A549 (cell line): ENCODE measurements at regions not wholly inside any gene's neighbourhood (a gene's known extent, or its start where the extent isn't known, plus 50 kb on each side); places are given as distances from the start of the nearest gene placed in this dataset.

Experiments used
- ATAC-seq, 2 experiments: fragments of 200-7000 bp in 1 of 2; fragments of >200 bp in 1 of 2; cut with Nextera tagmentation in 1 of 2; cut with Tn5 transposase in 1 of 2; 3 replicates each; pipeline versions ENCODE4 v1.8.0 to v1.9.1; 2018 to 2020; ENCODE audit warnings: mild to moderate bottlenecking in 1 of 2, moderate library complexity in 1 of 2
- CTCF ChIA-PET: fragments of 300-600 bp; sonication (Branson Sonifier 250); formaldehyde crosslinking; extraction: SDS; loops from one replicate; lab custom pipeline; 2021; ENCODE audit warnings: antibody characterized with exemption, inconsistent platforms; lab: Yijun Ruan, JAX
- POLR2A ChIA-PET: fragments of 350-600 bp; formaldehyde crosslinking; extraction: SDS; loops from one replicate; lab custom pipeline; 2021; ENCODE audit warnings: antibody characterized with exemption, inconsistent platforms; lab: Yijun Ruan, JAX
- DNase-seq, 2 experiments: peaks; one replicate each; pipeline versions ENCODE4 v3.0.0 to v3.0.0-alpha.2; 2011 to 2016; ENCODE audit warnings: low read depth in 1 of 2, low spot score in 1 of 2
- FAIRE-seq: peaks from 2 replicates; lab custom pipeline; 2011; peaks lifted over from hg19 to GRCh38; lab: Jason Lieb, UNC
- H3K27ac ChIP-seq, 2 experiments: fragments of >200 bp; sonication (Bioruptor Twin); formaldehyde crosslinking; 3 replicates each; pipeline ENCODE4 v1.5.1; 2016 to 2017
- H3K4me1 ChIP-seq: fragments of >200 bp; sonication (Bioruptor Twin); formaldehyde crosslinking; 3 replicates; pipeline ENCODE4 v1.6.1; 2016
- H3K4me2 ChIP-seq: fragments of >200 bp; sonication (Bioruptor Twin); formaldehyde crosslinking; 3 replicates; pipeline ENCODE4 v1.6.1; 2016
- H3K4me3 ChIP-seq: fragments of >200 bp; sonication (Bioruptor Twin); formaldehyde crosslinking; 3 replicates; pipeline ENCODE4 v1.5.1; 2016
- H3K9me3 ChIP-seq: fragments of >200 bp; sonication (Bioruptor Twin); formaldehyde crosslinking; 3 replicates; pipeline ENCODE4 v1.6.1; 2016
- BHLHE40 ChIP-seq: IDR thresholded peaks from 2 replicates; pipeline ENCODE4 v1.6.1; 2012; ENCODE audit warnings: low read depth, low read length, inconsistent platforms
- CBX2 ChIP-seq: fragments of 200-600 bp; sonication (generic); IDR thresholded peaks from 2 replicates; pipeline ENCODE4 v1.6.1; 2016; ENCODE audit warnings: low read depth, mild to moderate bottlenecking, borderline replicate concordance
- CBX8 ChIP-seq: fragments of 200-600 bp; sonication (generic); IDR thresholded peaks from 2 replicates; pipeline ENCODE4 v1.6.1; 2016
- CHD2 ChIP-seq: fragments of 150-350 bp; IDR thresholded peaks from 2 replicates; pipeline ENCODE4 v1.6.1; 2014; ENCODE audit warnings: low read length; ENCODE audit not compliant: partially characterized antibody
- CHD4 ChIP-seq: fragments of 200-600 bp; sonication (generic); IDR thresholded peaks from 2 replicates; pipeline ENCODE4 v1.6.1; 2016; ENCODE audit warnings: antibody characterized with exemption, mild to moderate bottlenecking, borderline replicate concordance
- CTCF ChIP-seq: fragments of >200 bp; sonication (Bioruptor Twin); formaldehyde crosslinking; IDR thresholded peaks from 3 replicates; pipeline ENCODE4 v1.5.1; 2016
- EHMT2 ChIP-seq: fragments of 200-600 bp; sonication (generic); IDR thresholded peaks from 2 replicates; pipeline ENCODE4 v1.6.1; 2016; ENCODE audit warnings: antibody characterized with exemption, low read depth, mild to moderate bottlenecking, moderate library complexity
- ELK1 ChIP-seq: fragments of 150-350 bp; IDR thresholded peaks from 2 replicates; pipeline ENCODE4 v1.6.1; 2014; ENCODE audit warnings: low read depth, mild to moderate bottlenecking, low read length
- ESRRA ChIP-seq: fragments of 150-350 bp; IDR thresholded peaks from 2 replicates; pipeline ENCODE4 v1.6.1; 2014; ENCODE audit warnings: mild to moderate bottlenecking, low read length, borderline replicate concordance
- FOSB ChIP-seq: fragments of 250-450 bp; sonication (Bioruptor Pico); IDR thresholded peaks from 2 replicates; pipeline ENCODE4 v1.5.0; 2020; ENCODE audit warnings: mild to moderate bottlenecking, moderate library complexity
- FOXS1 ChIP-seq: fragments of 250-450 bp; sonication (Bioruptor Pico); IDR thresholded peaks from 2 replicates; pipeline ENCODE4 v1.5.0; 2020; ENCODE audit warnings: mild to moderate bottlenecking, moderate library complexity
- HES2 ChIP-seq: fragments of >200 bp; sonication (Bioruptor Twin); formaldehyde crosslinking; IDR thresholded peaks from 2 replicates; pipeline ENCODE4 v1.6.1; 2016
- HOXB13 ChIP-seq: fragments of 250-450 bp; sonication (Bioruptor Pico); IDR thresholded peaks from 2 replicates; pipeline ENCODE4 v1.5.0; 2020; ENCODE audit warnings: low read depth, mild to moderate bottlenecking, moderate library complexity
- HOXB5 ChIP-seq: fragments of 250-450 bp; sonication (Bioruptor Pico); IDR thresholded peaks from 2 replicates; pipeline ENCODE4 v1.5.0; 2020; ENCODE audit warnings: mild to moderate bottlenecking, moderate library complexity
- JUN ChIP-seq, 2 experiments: fragments of >200 bp; sonication (Bioruptor Twin); formaldehyde crosslinking; IDR thresholded peaks; 2 replicates in 1 of 2; 3 replicates in 1 of 2; pipeline ENCODE4 v1.6.1; 2016 to 2017
- KDM5A ChIP-seq: fragments of 200-600 bp; sonication (generic); IDR thresholded peaks from 2 replicates; pipeline ENCODE4 v1.6.1; 2016; ENCODE audit warnings: antibody characterized with exemption, mild to moderate bottlenecking
- MAFK ChIP-seq: fragments of 450-650 bp; IDR thresholded peaks from 2 replicates; pipeline ENCODE4 v1.6.1; 2014; ENCODE audit not compliant: partially characterized antibody
- MYC ChIP-seq: IDR thresholded peaks from 2 replicates; pipeline ENCODE4 v1.6.1; 2012; ENCODE audit warnings: mild to moderate bottlenecking, inconsistent platforms, low read length, improper control_type of control experiment, borderline replicate concordance
- POLR2AphosphoS2 ChIP-seq: conservative IDR thresholded peaks from 2 replicates; pipeline ENCODE4 v1.6.1; 2012; ENCODE audit warnings: low read length, improper control_type of control experiment, inconsistent platforms
- RCOR1 ChIP-seq: fragments of 150-350 bp; IDR thresholded peaks from 2 replicates; pipeline ENCODE4 v1.6.1; 2014; ENCODE audit warnings: antibody characterized with exemption, low read length, low read depth
- RFX5 ChIP-seq: fragments of 450-650 bp; IDR thresholded peaks from 2 replicates; pipeline ENCODE4 v1.7.1; 2014; ENCODE audit warnings: antibody characterized with exemption, mild to moderate bottlenecking, moderate library complexity
- SMC3 ChIP-seq: fragments of >200 bp; sonication (Bioruptor Twin); formaldehyde crosslinking; IDR thresholded peaks from 3 replicates; pipeline ENCODE4 v1.6.1; 2018; ENCODE audit warnings: inconsistent platforms
- SREBF2 ChIP-seq: fragments of 450-650 bp; IDR thresholded peaks from 2 replicates; pipeline ENCODE4 v1.6.1; 2014; ENCODE audit warnings: mild to moderate bottlenecking, moderate library complexity
- TP53 ChIP-seq: fragments of 250-450 bp; sonication (Bioruptor Pico); IDR thresholded peaks from 2 replicates; pipeline ENCODE4 v1.5.0; 2021; ENCODE audit warnings: mild to moderate bottlenecking, moderate library complexity
- ZFP36 ChIP-seq: fragments of 450-650 bp; IDR thresholded peaks from 2 replicates; pipeline ENCODE4 v1.6.1; 2014; ENCODE audit warnings: borderline replicate concordance; ENCODE audit not compliant: partially characterized antibody
- ZNF302 ChIP-seq: fragments of 250-450 bp; sonication (Bioruptor Pico); IDR thresholded peaks from 2 replicates; pipeline ENCODE4 v1.9.0; 2021; ENCODE audit warnings: inconsistent platforms, mild to moderate bottlenecking, moderate library complexity
- ZSCAN20 ChIP-seq: fragments of 250-450 bp; sonication (Bioruptor Pico); IDR thresholded peaks from 2 replicates; pipeline ENCODE4 v1.8.0; 2022; ENCODE audit warnings: mild to moderate bottlenecking, moderate library complexity
- WGBS: methylation state at CpG from one replicate; pipeline ENCODE4 v1.1.6; 2017; ENCODE audit errors: missing lambda C conversion rate; 5-methylcytosine and 5-hydroxymethylcytosine counted together
- TF ChIP-seq, protein P1 (sequence below): fragments of >200 bp; sonication (Bioruptor Twin); formaldehyde crosslinking; IDR thresholded peaks from 3 replicates; pipeline ENCODE4 v1.6.1; 2016

DNA sequence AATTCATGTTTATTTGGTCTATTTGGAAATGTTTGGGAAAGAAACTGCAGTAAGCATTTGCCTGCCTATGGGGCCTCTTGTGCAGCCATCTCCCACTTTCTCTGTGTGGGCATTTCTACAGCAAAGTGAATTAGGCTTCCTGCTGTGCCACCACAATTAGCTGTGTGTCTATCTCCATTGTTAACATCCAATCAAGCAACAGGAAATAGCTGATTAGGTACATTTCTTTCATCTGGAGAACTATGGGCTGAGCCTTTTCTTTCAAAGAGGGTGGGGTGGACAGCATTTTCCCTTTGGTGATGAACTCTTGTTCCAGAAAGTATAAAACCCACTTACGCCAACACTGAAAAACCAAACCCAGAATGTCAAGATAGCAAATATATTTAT lies 640.0 kb downstream of the ACTR3B start:
- Histone ChIP-seq H3K9me3 (no peaks in the 10 kb centered on the region), H3K4me1 (no peaks in the 10 kb centered on the region), H3K27ac (no peak overlapping the region), H3K4me3 (no peak overlapping the region), H3K4me2 (no peak overlapping the region)
- no peak for DNase-seq
- ATAC-seq: no peak
- no peak for FAIRE-seq
- POLR2A ChIA-PET: no interaction called here
- TF ChIP-seq CBX8 (no peak), SREBF2 (no peak), CHD2 (no peak), RFX5 (no peak), HOXB13 (no peak), POLR2AphosphoS2 (no peak), JUN (IDR thresholded peaks at IDR 0.05) (no peak), FOSB (CRISPR knock-in tag) (no peak), SMC3 (no peak), ZNF302 (CRISPR knock-in tag) (no peak), BHLHE40 (no peak), ZSCAN20 (no peak), RCOR1 (no peak), CBX2 (no peak), HES2 (no peak), ELK1 (no peak), MYC (no peak)
- TF ChIP-seq, protein P1, sequence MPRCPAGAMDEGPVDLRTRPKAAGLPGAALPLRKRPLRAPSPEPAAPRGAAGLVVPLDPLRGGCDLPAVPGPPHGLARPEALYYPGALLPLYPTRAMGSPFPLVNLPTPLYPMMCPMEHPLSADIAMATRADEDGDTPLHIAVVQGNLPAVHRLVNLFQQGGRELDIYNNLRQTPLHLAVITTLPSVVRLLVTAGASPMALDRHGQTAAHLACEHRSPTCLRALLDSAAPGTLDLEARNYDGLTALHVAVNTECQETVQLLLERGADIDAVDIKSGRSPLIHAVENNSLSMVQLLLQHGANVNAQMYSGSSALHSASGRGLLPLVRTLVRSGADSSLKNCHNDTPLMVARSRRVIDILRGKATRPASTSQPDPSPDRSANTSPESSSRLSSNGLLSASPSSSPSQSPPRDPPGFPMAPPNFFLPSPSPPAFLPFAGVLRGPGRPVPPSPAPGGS: no peak
- WGBS: 58% methylated on average over 1 of the region's 1 CpG
- CTCF ChIA-PET: no interaction called here

DNA sequence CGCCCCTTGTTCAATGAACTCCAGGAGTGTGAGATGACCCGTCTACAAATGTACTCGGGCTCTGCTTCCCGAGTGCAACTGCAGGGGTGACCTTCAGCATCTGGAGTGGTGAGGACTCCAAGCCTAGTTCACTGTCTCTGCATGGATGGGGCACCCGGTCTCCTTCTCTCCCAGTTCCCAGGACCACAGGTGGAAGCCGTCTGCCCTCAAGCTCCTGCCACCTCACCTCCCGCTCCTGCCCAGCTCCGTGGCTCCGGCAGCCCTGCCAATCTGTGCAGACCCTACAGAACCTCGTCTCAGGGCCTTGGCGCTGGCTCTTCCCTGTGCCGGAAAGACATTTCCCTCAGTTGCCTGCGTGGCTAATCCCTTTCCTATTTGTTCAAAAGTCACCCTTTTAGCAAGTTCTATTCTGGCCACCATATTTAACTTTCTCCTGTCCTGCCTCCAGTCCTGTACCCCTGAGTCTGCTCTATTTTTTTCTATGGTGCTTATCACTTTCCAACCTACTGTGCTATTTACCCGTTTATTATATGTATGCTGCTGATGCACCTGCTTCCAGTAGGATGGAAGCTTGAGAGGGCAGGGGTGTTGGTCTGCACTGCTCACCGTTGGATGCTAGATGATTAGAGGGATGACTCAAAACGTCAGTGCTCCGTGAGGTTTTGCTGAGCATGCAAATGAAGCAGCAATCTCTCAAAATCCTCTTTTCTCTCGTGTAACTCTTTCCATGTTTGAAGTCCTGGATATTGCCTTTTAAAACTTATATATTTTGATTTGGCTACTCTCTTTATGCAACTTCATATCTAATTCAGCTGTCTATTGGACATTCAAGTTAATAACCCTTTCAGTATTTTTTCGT lies 641.4 kb downstream of the ACTR3B start:
- peak; percentile 29 for TF ChIP-seq MAFK
- no peak for TF ChIP-seq CHD4
- H3K9me3 ChIP-seq: no peaks in the 10 kb centered on the region
- no peak overlapping the region for H3K27ac ChIP-seq
- POLR2A ChIA-PET: no interaction called here
- no peak for ATAC-seq
- FAIRE-seq: no peak
- CTCF ChIA-PET: no interaction called here
- WGBS: 8% methylated on average over 18 of the region's 19 CpGs
- no peak overlapping the region for H3K4me3 ChIP-seq
- H3K4me2 ChIP-seq: no peak overlapping the region
- DNase-seq: no peak
- H3K4me1 ChIP-seq: no peaks in the 10 kb centered on the region

GRCh38 chr7:153401795-153402720 lies 642.5 kb downstream of the ACTR3B start:
- Histone ChIP-seq H3K9me3 (no peaks in the 10 kb centered on the region), H3K27ac (no peak overlapping the region), H3K4me1 (no peaks in the 10 kb centered on the region), H3K4me2 (no peak overlapping the region), H3K4me3 (no peak overlapping the region)
- FAIRE-seq (no peak), DNase-seq (no peak), ATAC-seq (no peak)
- CTCF ChIA-PET: no interaction called here
- POLR2A ChIA-PET: no interaction called here
- WGBS: 41% methylated on average over 9 of the region's 9 CpGs
- TF ChIP-seq JUN (IDR thresholded peaks at IDR 0.05): no peak
- no peak for TF ChIP-seq EHMT2
- no peak for TF ChIP-seq CHD4
- TF ChIP-seq HOXB5 (CRISPR knock-in tag): no peak
- no peak for TF ChIP-seq SMC3
- TF ChIP-seq CTCF: no peak
- TF ChIP-seq ZFP36: no peak
- no peak for TF ChIP-seq TP53 (CRISPR knock-in tag)
- TF ChIP-seq ESRRA: no peak
- no peak for TF ChIP-seq SREBF2
- no peak for TF ChIP-seq BHLHE40
- TF ChIP-seq POLR2AphosphoS2: no peak
- no peak for TF ChIP-seq ZNF302 (CRISPR knock-in tag)
- no peak for TF ChIP-seq KDM5A
- TF ChIP-seq FOXS1 (CRISPR knock-in tag): no peak
